Loucy (cell line): ENCODE measurements at regions not wholly inside any gene's neighbourhood (a gene's known extent, or its start where the extent isn't known, plus 50 kb on each side); places are given as distances from the start of the nearest gene placed in this dataset.

Source experiments
- H2AFZ ChIP-seq: fragments of 200-600 bp; sonication (generic); 2 replicates; pipeline ENCODE4 v1.6.0; 2016; ENCODE audit warnings: antibody characterized with exemption, mild to moderate bottlenecking, low read length, moderate library complexity
- H3F3A ChIP-seq: fragments of 200-600 bp; 2 replicates; pipeline ENCODE4 v1.6.0; 2016; ENCODE audit warnings: antibody characterized with exemption, low read depth, mild to moderate bottlenecking
- H3K27me3 ChIP-seq: fragments of 200-600 bp; sonication (generic); 2 replicates; pipeline ENCODE4 v1.6.1; 2014; ENCODE audit warnings: low read length, mild to moderate bottlenecking; ENCODE audit not compliant: insufficient read depth, poor library complexity, severe bottlenecking
- H3K36me3 ChIP-seq: fragments of 200-600 bp; sonication (generic); 2 replicates; pipeline ENCODE4 v1.6.1; 2016; ENCODE audit warnings: low read length; ENCODE audit not compliant: insufficient read depth
- H3K4me1 ChIP-seq: fragments of 200-600 bp; sonication (generic); 2 replicates; pipeline ENCODE4 v1.5.1; 2014; ENCODE audit warnings: low read length, mild to moderate bottlenecking; ENCODE audit not compliant: insufficient read depth, poor library complexity, severe bottlenecking
- H3K4me2 ChIP-seq: fragments of 200-600 bp; sonication (generic); 2 replicates; pipeline ENCODE4 v1.6.0; 2014; ENCODE audit warnings: antibody characterized with exemption, low read length, low read depth, mild to moderate bottlenecking; ENCODE audit not compliant: poor library complexity, severe bottlenecking
- H3K4me3 ChIP-seq: fragments of 200-600 bp; sonication (generic); 2 replicates; pipeline ENCODE4 v1.5.1; 2014; ENCODE audit warnings: low read length, mild to moderate bottlenecking, mixed read lengths; ENCODE audit not compliant: poor library complexity, severe bottlenecking
- H3K79me2 ChIP-seq: fragments of 200-600 bp; sonication (generic); 2 replicates; pipeline ENCODE4 v1.6.1; 2014; ENCODE audit warnings: low read length; ENCODE audit not compliant: insufficient read depth
- H3K9ac ChIP-seq: fragments of 200-600 bp; sonication (generic); 2 replicates; pipeline ENCODE4 v1.6.0; 2014; ENCODE audit warnings: mild to moderate bottlenecking, low read depth, low read length, moderate library complexity; ENCODE audit not compliant: poor library complexity, severe bottlenecking
- H3K9me2 ChIP-seq: fragments of 200-600 bp; sonication (generic); replicated peaks from 2 replicates; pipeline ENCODE4 v1.6.1; 2016; ENCODE audit warnings: low read depth, low read length, mixed read lengths
- H3K9me3 ChIP-seq: fragments of 200-600 bp; sonication (generic); 2 replicates; pipeline ENCODE4 v1.6.1; 2014; ENCODE audit warnings: mild to moderate bottlenecking, antibody characterized with exemption, low read length, low read depth; ENCODE audit not compliant: insufficient read depth
- H4K20me1 ChIP-seq: fragments of 200-600 bp; sonication (generic); 2 replicates; pipeline ENCODE4 v1.6.0; 2014; ENCODE audit warnings: antibody characterized with exemption, low read length, mild to moderate bottlenecking; ENCODE audit not compliant: insufficient read depth, poor library complexity, severe bottlenecking
- CTCF ChIP-seq: fragments of 200-600 bp; sonication (generic); conservative IDR thresholded peaks from 2 replicates; pipeline ENCODE4 v1.5.1; 2014; ENCODE audit warnings: mild to moderate bottlenecking, antibody characterized with exemption, low read length
- EZH2phosphoT487 ChIP-seq: fragments of 200-600 bp; IDR thresholded peaks from 2 replicates; pipeline ENCODE4 v1.6.1; 2018; ENCODE audit warnings: antibody characterized with exemption, mild to moderate bottlenecking, moderate library complexity, borderline replicate concordance

GRCh38 chr13:31048521-31048920, 113.2 kb downstream of the HSPH1 start:
- Histone ChIP-seq H3F3A (no peaks in the 10 kb centered on the region), H3K9me2 (no peaks in the 10 kb centered on the region), H2AFZ (no peak overlapping the region), H3K4me3 (no peak overlapping the region), H3K4me1 (peaks cover 24% of the 10 kb centered on the region), H3K9me3 (no peaks in the 10 kb centered on the region), H3K27me3 (no peaks in the 10 kb centered on the region), H4K20me1 (no peaks in the 10 kb centered on the region), H3K9ac (no peak overlapping the region), H3K4me2 (no peak overlapping the region), H3K36me3 (no peaks in the 10 kb centered on the region), H3K79me2 (no peaks in the 10 kb centered on the region)
- no peak for TF ChIP-seq EZH2phosphoT487
- no peak for TF ChIP-seq CTCF

- Histone ChIP-seq H3K36me3 (no peaks in the 10 kb centered on the region), H3K4me1 (peaks cover 24% of the 10 kb centered on the region), H4K20me1 (no peaks in the 10 kb centered on the region), H3K4me2 (peak overlapping the region; percentile 60), H3F3A (no peaks in the 10 kb centered on the region), H2AFZ (no peak overlapping the region), H3K9me2 (no peaks in the 10 kb centered on the region), H3K79me2 (no peaks in the 10 kb centered on the region), H3K9ac (no peak overlapping the region), H3K4me3 (no peak overlapping the region), H3K27me3 (peaks cover 14% of the 10 kb centered on the region), H3K9me3 (no peaks in the 10 kb centered on the region)
- no peak for TF ChIP-seq CTCF
- TF ChIP-seq EZH2phosphoT487, result no peak
Observed at GRCh38 chr13:31046711-31047279, 114.3 kb downstream of the TEX26 start.

- H3K4me1 ChIP-seq, result peaks cover 24% of the 10 kb centered on the region
- peak overlapping the region; percentile 53 for H3K4me3 ChIP-seq
- no peaks in the 10 kb centered on the region for H3F3A ChIP-seq
- H3K9me3 ChIP-seq, result no peaks in the 10 kb centered on the region
- H3K79me2 ChIP-seq, result no peaks in the 10 kb centered on the region
- H3K36me3 ChIP-seq, result no peaks in the 10 kb centered on the region
- H4K20me1 ChIP-seq, result no peaks in the 10 kb centered on the region
- TF ChIP-seq CTCF (no peak), EZH2phosphoT487 (no peak)
- H3K27me3 ChIP-seq, result peaks cover 23% of the 10 kb centered on the region
- H3K4me2 ChIP-seq, result peak overlapping the region; percentile 60
- peak overlapping the region; percentile 18 for H3K9ac ChIP-seq
- peak overlapping the region; percentile 73 for H2AFZ ChIP-seq
- H3K9me2 ChIP-seq, result no peaks in the 10 kb centered on the region
Observed at GRCh38 chr13:31045286-31046081, 113.0 kb downstream of the TEX26 start.
